ENCODE measurements at regions not wholly inside any gene's neighbourhood (a gene's known extent, or its start where the extent isn't known, plus 50 kb on each side); places are given as distances from the start of the nearest gene placed in this dataset.

GRCh38 chr5:157924490-157924889 lies 65.5 kb upstream of the CLINT1 start:
- TF ChIP-seq CTCF (optimal IDR thresholded peaks at IDR 0.05 in 1 of 3, IDR thresholded peaks at IDR 0.05 in 1 of 3, conservative IDR thresholded peaks at IDR 0.05 in 1 of 3; ENCODE audit: extremely low read depth in 1 of 3, insufficient read depth in 2 of 3, low read length in 3 of 3) (no peak), EZH2 (IDR thresholded peaks at IDR 0.05; ENCODE audit: low read length) (no peak)

Data from keratinocyte (primary cell).